ENCODE measurements at regions not wholly inside any gene's neighbourhood (a gene's known extent, or its start where the extent isn't known, plus 50 kb on each side); places are given as distances from the start of the nearest gene placed in this dataset.

DNA sequence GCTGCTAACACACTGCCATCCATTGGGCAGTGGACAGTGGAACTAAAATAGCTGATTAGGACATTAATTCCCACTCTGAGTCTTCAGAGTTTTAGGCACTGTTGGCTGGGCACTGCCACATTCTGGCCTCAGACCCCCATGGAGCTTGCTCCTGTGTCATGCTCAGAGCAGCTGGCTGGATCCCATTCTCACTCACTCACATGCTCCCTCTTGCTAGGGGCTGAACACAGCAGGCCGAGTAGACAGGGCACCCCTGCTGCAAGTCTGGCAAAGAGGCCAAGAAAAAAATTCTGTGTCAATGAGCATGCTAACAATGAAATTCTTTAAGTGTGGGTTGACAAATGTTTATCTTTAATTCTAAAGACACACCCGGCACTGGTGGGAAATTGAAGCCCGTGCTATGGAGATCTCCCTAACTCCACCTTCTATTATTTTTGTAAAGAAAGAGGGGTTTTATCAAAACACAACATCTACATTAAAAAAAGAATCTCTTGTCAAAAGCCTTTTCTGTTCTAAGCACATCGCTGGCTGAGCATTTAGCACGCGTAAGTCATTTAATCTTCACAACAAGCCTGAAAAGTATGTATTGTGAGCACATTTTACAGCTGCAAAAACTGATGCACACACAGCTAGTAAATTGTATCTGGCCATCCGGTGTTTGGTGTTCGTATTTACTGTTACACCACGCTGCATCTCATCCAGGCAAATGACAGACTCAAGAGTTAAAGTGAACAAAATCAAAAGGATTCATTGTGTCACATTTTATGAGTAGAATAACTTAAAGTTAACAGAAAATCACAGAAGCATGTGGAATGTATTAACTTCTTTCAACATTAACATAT lies 362.1 kb downstream of the PLOD2 start:
- Histone ChIP-seq H3K36me3 (replicated peaks) (no peaks in the 10 kb centered on the region), H3K4me3 (ENCODE audit: low read depth, low read length) (no peak overlapping the region), H3K27me3 (replicated peaks) (no peaks in the 10 kb centered on the region), H3K27ac (no peak overlapping the region)
- DNase-seq, result no peak
- TF ChIP-seq, protein P1, sequence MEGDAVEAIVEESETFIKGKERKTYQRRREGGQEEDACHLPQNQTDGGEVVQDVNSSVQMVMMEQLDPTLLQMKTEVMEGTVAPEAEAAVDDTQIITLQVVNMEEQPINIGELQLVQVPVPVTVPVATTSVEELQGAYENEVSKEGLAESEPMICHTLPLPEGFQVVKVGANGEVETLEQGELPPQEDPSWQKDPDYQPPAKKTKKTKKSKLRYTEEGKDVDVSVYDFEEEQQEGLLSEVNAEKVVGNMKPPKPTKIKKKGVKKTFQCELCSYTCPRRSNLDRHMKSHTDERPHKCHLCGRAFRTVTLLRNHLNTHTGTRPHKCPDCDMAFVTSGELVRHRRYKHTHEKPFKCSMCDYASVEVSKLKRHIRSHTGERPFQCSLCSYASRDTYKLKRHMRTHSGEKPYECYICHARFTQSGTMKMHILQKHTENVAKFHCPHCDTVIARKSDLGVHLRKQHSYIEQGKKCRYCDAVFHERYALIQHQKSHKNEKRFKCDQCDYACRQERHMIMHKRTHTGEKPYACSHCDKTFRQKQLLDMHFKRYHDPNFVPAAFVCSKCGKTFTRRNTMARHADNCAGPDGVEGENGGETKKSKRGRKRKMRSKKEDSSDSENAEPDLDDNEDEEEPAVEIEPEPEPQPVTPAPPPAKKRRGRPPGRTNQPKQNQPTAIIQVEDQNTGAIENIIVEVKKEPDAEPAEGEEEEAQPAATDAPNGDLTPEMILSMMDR (IDR thresholded peaks at IDR 0.05; ENCODE audit: low read depth, low read length, missing control alignments), result no peak
- in situ Hi-C loops (cut with HindIII; ENCODE audit: low pct_ligation_motif_present, low sequenced_read_pairs), result no loop called here

DNA sequence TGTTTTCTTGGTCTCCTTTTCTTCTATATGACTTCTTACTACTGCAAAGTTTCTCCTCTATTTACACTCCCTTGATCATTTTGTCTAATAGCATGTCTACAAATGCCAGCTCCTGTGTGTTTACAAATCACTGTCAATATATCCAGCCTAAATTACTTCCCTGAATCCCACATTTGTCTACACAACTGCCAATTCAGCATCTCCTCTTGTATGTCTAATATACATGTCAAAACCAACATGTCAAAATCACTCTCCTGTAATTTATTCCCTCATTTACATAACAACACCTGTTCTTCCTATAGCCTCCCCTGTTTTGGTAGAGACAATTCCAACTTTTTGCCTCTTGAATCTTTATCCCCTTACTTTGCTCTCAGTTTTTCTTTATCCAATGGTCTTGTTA lies 359.3 kb downstream of the PLOD2 start:
- no peaks in the 10 kb centered on the region for H3K27me3 ChIP-seq (replicated peaks)
- DNase-seq, result no peak
- H3K36me3 ChIP-seq (replicated peaks), result no peaks in the 10 kb centered on the region
- TF ChIP-seq, protein P1 (IDR thresholded peaks at IDR 0.05; ENCODE audit: low read depth, low read length, missing control alignments), result no peak
- no peak overlapping the region for H3K27ac ChIP-seq
- H3K4me3 ChIP-seq (ENCODE audit: low read depth, low read length), result no peak overlapping the region
- in situ Hi-C loops (cut with HindIII; ENCODE audit: low pct_ligation_motif_present, low sequenced_read_pairs), result no loop called here

DNA sequence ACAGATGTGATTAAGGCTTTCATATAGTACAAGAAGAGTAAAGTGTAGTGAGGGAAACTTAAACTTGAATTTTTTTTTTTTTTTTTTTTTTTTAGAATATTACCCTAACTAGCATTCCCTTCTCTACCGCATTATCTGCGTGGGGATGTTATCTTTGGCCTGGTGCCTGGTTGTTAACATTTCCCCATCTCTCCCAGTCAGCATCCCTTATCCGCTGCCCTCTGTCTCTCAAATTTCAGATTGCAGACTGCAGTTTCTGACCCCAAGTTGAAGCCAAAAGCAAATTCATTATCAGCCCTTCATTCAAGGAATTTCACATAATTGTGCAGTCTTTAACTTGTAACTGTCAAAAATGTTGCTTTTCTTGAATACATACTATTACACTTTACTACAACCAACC lies 353.0 kb downstream of the PLOD2 start:
- H3K36me3 ChIP-seq (replicated peaks), result no peaks in the 10 kb centered on the region

DNA sequence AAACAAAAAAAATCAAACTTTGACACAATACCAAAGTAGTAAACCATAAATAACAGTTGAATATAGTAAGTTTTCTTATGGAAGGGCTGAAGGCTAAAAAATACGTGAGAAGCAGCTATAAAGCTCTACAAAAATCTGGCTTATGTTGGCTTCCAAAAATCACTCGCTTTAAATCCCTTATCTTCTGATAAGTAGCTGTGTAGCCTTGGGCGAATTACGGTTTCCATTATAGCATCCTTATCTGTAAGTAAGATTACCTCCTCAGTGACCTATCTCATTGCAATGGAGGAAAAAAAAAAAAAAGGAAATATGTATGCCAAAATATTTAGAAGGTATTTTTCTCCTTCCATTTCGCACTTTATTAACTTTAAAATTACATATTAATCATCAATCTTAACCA lies 348.6 kb downstream of the PLOD2 start:
- no peak for DNase-seq
- no peak overlapping the region for H3K27ac ChIP-seq
- no peak overlapping the region for H3K4me3 ChIP-seq (ENCODE audit: low read depth, low read length)
- in situ Hi-C loops (cut with HindIII; ENCODE audit: low pct_ligation_motif_present, low sequenced_read_pairs), result no loop called here
- TF ChIP-seq, protein P1 (IDR thresholded peaks at IDR 0.05; ENCODE audit: low read depth, low read length, missing control alignments), result no peak
- H3K36me3 ChIP-seq (replicated peaks), result no peaks in the 10 kb centered on the region
- no peaks in the 10 kb centered on the region for H3K27me3 ChIP-seq (replicated peaks)

More for the DNA sequence above, 353.0 kb downstream of the PLOD2 start:
- TF ChIP-seq, protein P1 (IDR thresholded peaks at IDR 0.05; ENCODE audit: low read depth, low read length, missing control alignments), result peak; percentile 76
- no peaks in the 10 kb centered on the region for H3K27me3 ChIP-seq (replicated peaks)
- no peak overlapping the region for H3K4me3 ChIP-seq (ENCODE audit: low read depth, low read length)
- in situ Hi-C loops (cut with HindIII; ENCODE audit: low pct_ligation_motif_present, low sequenced_read_pairs), result no loop called here
- DNase-seq, result peak; percentile 81
- H3K27ac ChIP-seq, result no peak overlapping the region

DNA sequence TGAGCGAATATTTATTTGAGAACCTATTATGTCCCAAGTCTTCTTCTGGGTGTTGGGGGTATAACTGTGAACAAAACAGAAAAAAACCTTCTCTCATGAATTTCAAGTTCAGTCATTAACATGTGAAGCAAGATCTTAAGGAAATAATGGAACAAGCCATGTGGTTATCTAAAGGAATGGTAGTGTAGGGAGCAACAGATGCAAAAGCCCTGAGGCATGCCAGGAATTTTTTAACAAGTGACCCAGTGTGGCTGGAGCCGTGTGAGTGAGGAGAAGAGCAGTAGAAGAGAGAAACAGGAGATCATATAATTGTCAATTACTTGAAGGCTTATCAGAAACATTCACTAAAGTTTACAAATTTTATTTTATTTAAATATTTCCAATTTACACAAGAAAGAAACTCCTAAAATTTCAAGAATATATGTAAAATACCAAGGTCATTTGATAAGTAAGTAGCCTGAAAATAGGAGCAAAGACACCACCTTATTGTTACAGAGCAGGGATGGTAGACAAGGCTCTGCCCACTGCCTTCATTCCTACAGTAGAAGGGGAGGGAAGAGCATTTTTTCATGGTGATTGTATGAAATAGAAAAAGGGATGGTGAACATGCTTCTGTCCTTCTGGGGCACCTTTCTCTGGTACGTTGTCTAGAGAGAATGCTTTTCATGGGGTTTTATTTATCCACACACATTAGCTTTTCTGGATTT lies 345.1 kb downstream of the PLOD2 start:
- TF ChIP-seq, protein P1 (IDR thresholded peaks at IDR 0.05; ENCODE audit: low read depth, low read length, missing control alignments), result no peak

More for the DNA sequence above, 345.1 kb downstream of the PLOD2 start:
- no peak for DNase-seq
- Histone ChIP-seq H3K4me3 (ENCODE audit: low read depth, low read length) (no peak overlapping the region), H3K36me3 (replicated peaks) (no peaks in the 10 kb centered on the region), H3K27ac (no peak overlapping the region), H3K27me3 (replicated peaks) (no peaks in the 10 kb centered on the region)
- in situ Hi-C loops (cut with HindIII; ENCODE audit: low pct_ligation_motif_present, low sequenced_read_pairs), result no loop called here
